Thyroid gland (tissue), 4 donors: ENCODE measurements at regions not wholly inside any gene's neighbourhood (a gene's known extent, or its start where the extent isn't known, plus 50 kb on each side); places are given as distances from the start of the nearest gene placed in this dataset.

Source experiments
- DNase-seq, 2 donors: peaks; one replicate each; pipeline ENCODE4 v3.0.0-alpha.2; 2019
- H3K27ac ChIP-seq, 3 donors: fragments of 200-600 bp; sonication (generic); 1 replicate in 2 of 3; 2 replicates in 1 of 3; pipeline ENCODE4 v1.5.1; 2016 to 2019; ENCODE audit warnings: mild to moderate bottlenecking in 1 of 3, moderate library complexity in 1 of 3
- H3K27me3 ChIP-seq: fragments of 200-600 bp; sonication (generic); one replicate; pipeline ENCODE4 v1.5.1; 2019
- H3K36me3 ChIP-seq, 2 donors: fragments of 200-600 bp; sonication (generic); one replicate each; pipeline ENCODE4 v1.5.1; 2016 to 2019
- H3K4me1 ChIP-seq, 2 donors: fragments of 200-600 bp; sonication (generic); one replicate each; pipeline ENCODE4 v1.5.1; 2017 to 2019
- H3K4me3 ChIP-seq, 3 donors: fragments of 200-600 bp; sonication (generic); replicated peaks in 1 of 3; 1 replicate in 2 of 3; 2 replicates in 1 of 3; pipeline ENCODE4 v1.5.1; 2016; ENCODE audit warnings: mild to moderate bottlenecking in 1 of 3
- H3K9me3 ChIP-seq: fragments of 200-600 bp; sonication (generic); one replicate; pipeline ENCODE4 v1.5.1; 2017
- CTCF ChIP-seq, 6 experiments: fragments of 200-600 bp in 3 of 6; fragments of 450-650 bp in 3 of 6; sonication (generic) in 3 of 6; IDR thresholded peaks; one replicate each; pipeline ENCODE4 v1.5.1; 2016 to 2019; ENCODE audit warnings: antibody characterized with exemption in 6 of 6, mild to moderate bottlenecking in 2 of 6, inconsistent platforms in 1 of 6, moderate library complexity in 1 of 6
- POLR2A ChIP-seq, 2 donors: fragments of 450-650 bp; IDR thresholded peaks; one replicate each; pipeline ENCODE4 v1.6.1; 2017; ENCODE audit warnings: antibody characterized with exemption in 2 of 2, mild to moderate bottlenecking in 2 of 2, moderate library complexity in 1 of 2
- WGBS, 2 donors: methylation state at CpG; one replicate each; pipeline ENCODE4 v1.1.5; 2017; 5-methylcytosine and 5-hydroxymethylcytosine counted together
- intact Hi-C: fragments of 100-400 bp; cut with DNase I; formaldehyde crosslinking; loops from one replicate; pipeline ENCODE4 v1.15.1; 2023

GRCh38 chr13:93140912-93141311 is 85.7 kb upstream of the GPC6 start:
- TF ChIP-seq CTCF (IDR thresholded peaks at IDR 0.05) (no peak), POLR2A (IDR thresholded peaks at IDR 0.05) (no peak)
- H3K4me1 ChIP-seq = no peaks in the 10 kb centered on the region
- H3K9me3 ChIP-seq = no peaks in the 10 kb centered on the region
- H3K27me3 ChIP-seq = no peaks in the 10 kb centered on the region
- no peak for DNase-seq
- H3K27ac ChIP-seq = no peak overlapping the region
- intact Hi-C loops = no loop called here
- no peaks in the 10 kb centered on the region for H3K36me3 ChIP-seq
- 92 to 94% methylated on average over 2 of the region's 2 CpGs for WGBS, 2 donors
- H3K4me3 ChIP-seq = no peak overlapping the region

DNA sequence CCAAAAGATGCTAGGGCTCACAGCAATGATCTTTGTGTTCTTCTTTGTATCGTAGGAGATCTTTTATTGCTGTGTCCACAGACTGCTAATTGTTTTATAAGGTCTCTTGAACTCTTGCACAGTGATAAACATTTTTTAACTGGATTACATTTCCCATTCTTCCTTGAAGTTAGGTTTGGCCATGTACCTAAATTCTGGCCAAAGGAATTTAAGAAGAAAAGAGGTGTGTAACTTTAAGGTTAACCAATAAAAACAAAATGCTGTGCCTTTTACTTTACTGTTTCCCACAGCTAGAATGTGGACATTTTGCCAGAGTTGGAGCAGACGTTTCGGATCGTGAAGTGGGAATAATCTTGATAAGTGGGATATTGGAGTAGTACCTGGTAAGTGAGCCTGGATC is 82.6 kb upstream of the GPC6 start:
- H3K4me3 ChIP-seq = no peak overlapping the region
- H3K36me3 ChIP-seq = no peaks in the 10 kb centered on the region
- H3K27me3 ChIP-seq = no peaks in the 10 kb centered on the region
- TF ChIP-seq CTCF (IDR thresholded peaks at IDR 0.05) (no peak), POLR2A (IDR thresholded peaks at IDR 0.05) (no peak)
- no peak overlapping the region for H3K27ac ChIP-seq
- WGBS, 2 donors = 75 to 78% methylated on average over 4 of the region's 4 CpGs
- intact Hi-C loops = no loop called here
- no peaks in the 10 kb centered on the region for H3K4me1 ChIP-seq
- no peak for DNase-seq
- no peaks in the 10 kb centered on the region for H3K9me3 ChIP-seq

DNA sequence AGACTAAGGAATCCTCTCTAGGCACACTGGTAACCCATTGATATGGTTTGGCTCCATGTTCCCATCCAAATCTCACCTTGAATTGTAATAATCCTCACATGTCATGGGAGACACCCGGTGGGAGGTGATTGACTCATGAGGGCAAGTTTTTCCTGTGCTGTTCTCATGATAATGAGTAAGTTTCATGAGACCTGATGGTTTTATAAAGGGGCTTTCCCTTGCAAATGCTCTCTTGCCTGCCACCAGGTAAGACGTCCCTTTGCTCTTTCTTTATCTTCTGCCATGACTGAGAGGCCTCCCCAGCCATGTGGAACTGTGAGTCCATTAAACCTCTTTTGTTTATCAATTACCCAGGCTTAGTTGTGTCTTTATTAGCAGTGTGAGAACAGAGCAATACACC is 81.4 kb upstream of the GPC6 start:
- intact Hi-C loops = no loop called here
- Histone ChIP-seq H3K36me3 (no peaks in the 10 kb centered on the region), H3K4me1 (no peaks in the 10 kb centered on the region), H3K27ac (no peak overlapping the region), H3K4me3 (no peak overlapping the region), H3K27me3 (no peaks in the 10 kb centered on the region), H3K9me3 (no peaks in the 10 kb centered on the region)
- TF ChIP-seq CTCF (IDR thresholded peaks at IDR 0.05) (no peak), POLR2A (IDR thresholded peaks at IDR 0.05) (no peak)
- 67 to 80% methylated on average over 2 of the region's 2 CpGs for WGBS, 2 donors
- DNase-seq = no peak

DNA sequence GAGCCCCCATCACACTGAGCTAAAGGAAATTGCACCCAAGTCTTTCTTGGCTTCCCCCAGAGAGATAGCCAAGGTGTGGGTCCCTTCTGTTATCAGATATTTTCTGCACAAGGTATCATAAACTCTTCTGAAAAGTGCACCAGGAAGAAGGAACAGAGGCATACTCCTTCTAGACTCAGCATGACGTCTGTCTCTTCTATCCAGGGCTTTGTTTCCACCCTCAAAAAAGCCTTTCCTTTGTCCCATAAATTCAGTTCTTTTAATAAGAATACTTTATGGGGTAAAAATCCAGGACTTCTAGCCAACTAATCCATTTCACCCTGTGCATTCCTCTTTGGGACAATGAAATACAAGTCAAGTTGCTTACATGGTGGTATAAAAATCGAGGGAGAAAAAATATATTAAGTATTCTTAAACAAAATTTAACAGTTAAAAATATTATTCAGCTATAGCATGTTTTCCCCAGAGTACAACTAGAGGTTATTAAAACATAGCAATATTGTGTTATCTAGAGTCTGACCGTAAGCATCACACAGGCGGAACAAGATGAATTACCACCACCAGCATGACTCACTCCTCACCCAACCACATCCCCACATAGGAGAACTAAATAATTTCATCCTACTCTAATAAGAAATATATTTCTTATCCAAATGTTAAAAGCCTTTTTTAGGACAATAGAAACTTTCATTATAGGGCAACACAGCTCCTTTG is 79.9 kb upstream of the GPC6 start:
- Histone ChIP-seq H3K27ac (no peak overlapping the region), H3K36me3 (no peaks in the 10 kb centered on the region), H3K4me1 (no peaks in the 10 kb centered on the region), H3K9me3 (no peaks in the 10 kb centered on the region), H3K27me3 (no peaks in the 10 kb centered on the region), H3K4me3 (no peak overlapping the region)
- intact Hi-C loops = no loop called here
- TF ChIP-seq POLR2A (IDR thresholded peaks at IDR 0.05) = no peak
- no peak for TF ChIP-seq CTCF (IDR thresholded peaks at IDR 0.05)
- no peak for DNase-seq
- 65 to 71% methylated on average over 4 of the region's 4 CpGs for WGBS, 2 donors

DNA sequence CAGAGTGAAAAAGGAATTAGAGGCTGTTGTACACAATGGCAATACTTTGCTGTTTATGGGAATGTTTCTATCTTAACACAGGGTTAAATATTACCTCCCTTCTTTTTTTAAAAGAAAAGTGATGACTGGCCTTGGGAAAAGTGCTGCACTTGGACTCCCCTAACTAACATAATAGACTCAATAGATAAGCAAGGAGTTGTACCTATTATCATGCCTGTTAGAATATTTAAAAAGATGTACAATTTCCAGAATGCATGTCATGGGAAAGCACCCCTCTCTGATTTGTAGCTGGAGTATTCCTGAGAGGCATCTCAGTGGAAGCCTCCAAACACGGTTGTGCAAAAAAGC is 79.3 kb upstream of the GPC6 start:
- 40 to 85% methylated on average over 1 of the region's 1 CpG for WGBS, 2 donors
- TF ChIP-seq CTCF (IDR thresholded peaks at IDR 0.05) (no peak), POLR2A (IDR thresholded peaks at IDR 0.05) (no peak)
- Histone ChIP-seq H3K9me3 (no peaks in the 10 kb centered on the region), H3K27ac (no peak overlapping the region), H3K27me3 (no peaks in the 10 kb centered on the region), H3K4me1 (no peaks in the 10 kb centered on the region), H3K36me3 (no peaks in the 10 kb centered on the region), H3K4me3 (no peak overlapping the region)
- intact Hi-C loops = no loop called here
- no peak for DNase-seq
